Lung (tissue), 11 donors: ENCODE measurements at regions not wholly inside any gene's neighbourhood (a gene's known extent, or its start where the extent isn't known, plus 50 kb on each side); places are given as distances from the start of the nearest gene placed in this dataset.
"Not testable (repeated sequence)": the region's sequence is repeated elsewhere in the genome, so short reads cannot be mapped to it uniquely, and the experiment has no call there.

Source experiments
- ATAC-seq: fragments of 200-7000 bp; cut with Tn5 transposase; one replicate; pipeline ENCODE4 v1.9.1; 2020; ENCODE audit warnings: moderate number of reproducible peaks; ENCODE audit not compliant: insufficient read depth, low FRiP score
- DNase-seq, 3 donors: peaks; one replicate each; pipeline ENCODE4 v3.0.0-alpha.2; 2013 to 2017
- H3K27ac ChIP-seq, 2 donors: one replicate each; pipeline ENCODE4 v1.5.1; 2013; ENCODE audit warnings: mild to moderate bottlenecking in 2 of 2, moderate library complexity in 2 of 2, control low read depth in 1 of 2, inconsistent platforms in 1 of 2, low read depth in 1 of 2, low read length in 1 of 2
- H3K27me3 ChIP-seq, 3 donors: one replicate each; pipeline ENCODE4 v1.5.1; 2013; ENCODE audit warnings: low read length in 2 of 3; ENCODE audit not compliant: control insufficient read depth in 3 of 3, insufficient read depth in 3 of 3
- H3K36me3 ChIP-seq, 4 donors: one replicate each; pipeline ENCODE4 v1.5.1; 2013; ENCODE audit warnings: low read length in 4 of 4, mild to moderate bottlenecking in 1 of 4, moderate library complexity in 1 of 4; ENCODE audit not compliant: control insufficient read depth in 4 of 4, insufficient read depth in 4 of 4
- H3K4me1 ChIP-seq, 5 donors: one replicate each; pipeline ENCODE4 v1.5.1; 2013; ENCODE audit warnings: low read length in 5 of 5, mild to moderate bottlenecking in 2 of 5, moderate library complexity in 1 of 5; ENCODE audit not compliant: control insufficient read depth in 5 of 5, insufficient read depth in 5 of 5
- H3K4me3 ChIP-seq: one replicate; pipeline ENCODE4 v1.5.1; 2013; ENCODE audit warnings: mild to moderate bottlenecking, control low read depth, moderate library complexity
- H3K9ac ChIP-seq, 2 donors: one replicate each; pipeline ENCODE4 v1.5.1; 2013; ENCODE audit warnings: low read length in 2 of 2, control low read depth in 1 of 2; ENCODE audit not compliant: insufficient read depth in 1 of 2
- H3K9me3 ChIP-seq, 4 donors: one replicate each; pipeline ENCODE4 v1.5.1; 2013; ENCODE audit warnings: low read length in 3 of 4, mild to moderate bottlenecking in 1 of 4, moderate library complexity in 1 of 4; ENCODE audit not compliant: control insufficient read depth in 4 of 4, insufficient read depth in 3 of 4
- CTCF ChIP-seq: IDR thresholded peaks from 2 replicates; pipeline ENCODE4 v1.5.1; 2012; ENCODE audit warnings: mild to moderate bottlenecking; ENCODE audit errors: control extremely low read depth, extremely low read depth
- WGBS, 2 donors: extraction: QIAGEN DNeasy Blood & Tissue Kit; methylation state at CpG; one replicate each; pipeline ENCODE4 v1.1.7; 2013; 5-methylcytosine and 5-hydroxymethylcytosine counted together
- donor health status: control.
- donor health status: control.
- donor health status: Bipolar disorder and iron deficiency.
- donor health status: healthy.
- donor health status: DM: yes; HTN: yes; CAD: no.

GRCh38 chr11:39363571-39363970, 2095.9 kb downstream of the LRRC4C start:
- H3K9me3 ChIP-seq, result no peaks in the 10 kb centered on the region
- H3K27me3 ChIP-seq, result no peaks in the 10 kb centered on the region
- DNase-seq (no peak), ATAC-seq (no peak)
- H3K4me1 ChIP-seq, result no peaks in the 10 kb centered on the region
- no peak for TF ChIP-seq CTCF
- H3K4me3 ChIP-seq, result no peak overlapping the region
- no peak overlapping the region for H3K9ac ChIP-seq
- WGBS, 2 donors, result 81 to 86% methylated on average over 1 of the region's 1 CpG
- H3K27ac ChIP-seq, result no peak overlapping the region
- H3K36me3 ChIP-seq, result no peaks in the 10 kb centered on the region

GRCh38 chr11:39361557-39361956, 2097.9 kb downstream of the LRRC4C start:
- no peak for DNase-seq
- Histone ChIP-seq H3K36me3 (no peaks in the 10 kb centered on the region), H3K4me1 (no peaks in the 10 kb centered on the region), H3K4me3 (no peak overlapping the region), H3K9me3 (no peaks in the 10 kb centered on the region), H3K27ac (no peak overlapping the region), H3K9ac (no peak overlapping the region), H3K27me3 (no peaks in the 10 kb centered on the region)
- 78 to 82% methylated on average over 1 of the region's 1 CpG for WGBS, 2 donors
- no peak for ATAC-seq
- TF ChIP-seq CTCF, result no peak

DNA sequence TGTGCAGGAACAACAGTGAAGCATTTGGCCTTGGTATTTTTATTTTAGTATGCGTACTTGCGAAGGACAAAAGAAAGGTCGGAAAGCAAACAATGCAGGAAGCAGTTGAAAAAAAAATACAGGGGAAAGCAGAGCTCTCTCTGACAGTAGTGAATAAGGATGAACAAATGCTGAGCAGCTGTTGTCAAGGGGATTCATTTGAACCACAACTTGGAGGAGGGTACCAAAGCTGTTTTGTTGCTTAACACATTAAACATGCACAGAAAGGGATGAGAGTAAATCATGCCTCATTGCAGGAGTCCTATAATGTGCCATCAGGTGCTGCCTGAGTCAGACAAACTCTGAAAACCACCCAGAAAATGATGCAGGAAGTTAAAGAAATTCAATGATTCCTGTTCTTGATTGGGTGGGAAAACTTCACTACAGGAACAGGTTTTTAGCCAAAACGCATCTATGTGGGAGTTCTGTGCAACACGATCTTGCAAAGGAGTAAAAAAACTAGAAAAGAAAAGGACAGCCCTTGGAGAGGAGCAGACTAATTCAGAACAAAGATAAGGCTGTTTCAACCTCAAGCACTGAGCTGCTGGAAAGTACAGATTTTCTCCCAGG, 2113.5 kb downstream of the LRRC4C start:
- DNase-seq (no peak), ATAC-seq (no peak)
- H3K27me3 ChIP-seq, result no peaks in the 10 kb centered on the region
- H3K27ac ChIP-seq, result no peak overlapping the region
- 54 to 67% methylated on average over 5 of the region's 5 CpGs for WGBS, 2 donors
- H3K4me1 ChIP-seq, result no peaks in the 10 kb centered on the region
- no peak overlapping the region for H3K9ac ChIP-seq
- no peaks in the 10 kb centered on the region for H3K36me3 ChIP-seq
- peaks cover 0 to 8% (median 3%) of the 10 kb centered on the region in 4 donors for H3K9me3 ChIP-seq
- H3K4me3 ChIP-seq, result no peak overlapping the region
- TF ChIP-seq CTCF, result no peak

DNA sequence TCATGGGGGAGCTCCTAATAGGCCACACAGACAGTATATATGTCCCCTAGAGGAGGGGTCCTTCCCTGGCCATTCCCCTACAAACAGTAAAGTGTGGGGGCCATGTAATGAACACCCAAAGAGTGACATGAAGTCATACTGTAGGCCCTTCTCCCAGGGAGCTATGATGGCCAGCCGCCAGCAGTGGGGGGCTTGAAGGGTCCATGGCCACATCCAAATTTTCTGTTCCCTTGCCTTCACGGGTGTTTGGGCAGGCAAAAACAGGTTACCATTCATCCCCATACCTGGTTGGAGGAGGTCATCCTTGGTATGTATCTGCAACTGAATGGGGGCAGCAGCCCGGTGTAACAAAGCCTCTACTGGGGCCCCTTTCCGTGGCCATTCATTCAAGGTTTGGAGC, 2118.0 kb downstream of the LRRC4C start:
- DNase-seq (no peak), ATAC-seq (no peak)
- 93 to 94% methylated on average over 4 of the region's 4 CpGs for WGBS, 2 donors
- Histone ChIP-seq H3K36me3 (no peaks in the 10 kb centered on the region), H3K27me3 (no peaks in the 10 kb centered on the region), H3K9ac (no peak overlapping the region), H3K27ac (no peak overlapping the region), H3K9me3 (peaks cover 0 to 12% (median 5%) of the 10 kb centered on the region in 4 donors), H3K4me3 (no peak overlapping the region), H3K4me1 (no peaks in the 10 kb centered on the region)
- no peak for TF ChIP-seq CTCF

- not testable (repeated sequence) for ATAC-seq, DNase-seq, H3K4me3 ChIP-seq, H3K27me3 ChIP-seq, H3K36me3 ChIP-seq, H3K4me1 ChIP-seq, H3K9me3 ChIP-seq, H3K27ac ChIP-seq, H3K9ac ChIP-seq
- 75 to 85% methylated on average over 16 to 21 of the region's 21 CpGs for WGBS, 2 donors
Measured at GRCh38 chr11:39333006-39333405, 2126.4 kb downstream of the LRRC4C start.
